HepG2 (cell line): ENCODE measurements at regions not wholly inside any gene's neighbourhood (a gene's known extent, or its start where the extent isn't known, plus 50 kb on each side); places are given as distances from the start of the nearest gene placed in this dataset.

Experiments used
- CTCF ChIP-seq: sonication (generic); formaldehyde crosslinking; IDR thresholded peaks from 2 replicates; pipeline ENCODE4 v1.5.0; 2020; ENCODE audit warnings: mild to moderate bottlenecking, missing genetic modification reagents, moderate library complexity
- HNRNPH1 ChIP-seq: fragments of 200-400 bp; formaldehyde crosslinking; optimal IDR thresholded peaks from 2 replicates; pipeline ENCODE3; 2017; ENCODE audit warnings: mild to moderate bottlenecking, low read depth, low read length
- MEIS2 ChIP-seq: sonication (generic); formaldehyde crosslinking; IDR thresholded peaks from 2 replicates; pipeline ENCODE4 v1.9.0; 2021; ENCODE audit warnings: mild to moderate bottlenecking, missing genetic modification reagents
- MTA3 ChIP-seq: sonication (generic); formaldehyde crosslinking; IDR thresholded peaks from 2 replicates; pipeline ENCODE4 v1.4.0; 2020; ENCODE audit warnings: missing genetic modification reagents
- POLR2A ChIP-seq, 2 experiments: IDR thresholded peaks; 2 replicates each; pipeline ENCODE4 v1.6.1; 2011; ENCODE audit warnings: low read depth in 2 of 2, low read length in 2 of 2, mild to moderate bottlenecking in 1 of 2, moderate library complexity in 1 of 2; ENCODE audit not compliant: insufficient read depth in 1 of 2
- POLR2AphosphoS5 ChIP-seq: IDR thresholded peaks from 2 replicates; pipeline ENCODE4 v1.6.1; 2012; ENCODE audit warnings: low read depth, low read length
- STAT6 ChIP-seq: sonication (generic); formaldehyde crosslinking; IDR thresholded peaks from 2 replicates; pipeline ENCODE4 v1.4.0; 2020; ENCODE audit warnings: missing genetic modification reagents, mild to moderate bottlenecking, borderline replicate concordance
- TBX3 ChIP-seq: fragments of 450-650 bp; IDR thresholded peaks from 2 replicates; pipeline ENCODE4 v1.6.1; 2017; ENCODE audit warnings: antibody characterized with exemption, mild to moderate bottlenecking, inconsistent platforms, borderline replicate concordance
- YY1 ChIP-seq: IDR thresholded peaks from 2 replicates; pipeline ENCODE4 v1.6.1; 2011; ENCODE audit warnings: low read length, low read depth, moderate library complexity, mild to moderate bottlenecking; ENCODE audit not compliant: insufficient read depth, insufficient replicate concordance
- ZNF292 ChIP-seq: sonication (generic); formaldehyde crosslinking; IDR thresholded peaks from 2 replicates; pipeline ENCODE4 v1.8.1; 2022; ENCODE audit warnings: mild to moderate bottlenecking, low read depth, missing genetic modification reagents, borderline replicate concordance
- ZNF674 ChIP-seq: sonication (generic); formaldehyde crosslinking; IDR thresholded peaks from 2 replicates; pipeline ENCODE4 v1.5.0; 2020; ENCODE audit warnings: low read depth, mild to moderate bottlenecking, missing genetic modification reagents
- TF ChIP-seq, protein P1 (sequence below): sonication (generic); formaldehyde crosslinking; IDR thresholded peaks from 2 replicates; pipeline ENCODE4 v1.5.0; 2020; ENCODE audit warnings: mild to moderate bottlenecking, missing genetic modification reagents

DNA sequence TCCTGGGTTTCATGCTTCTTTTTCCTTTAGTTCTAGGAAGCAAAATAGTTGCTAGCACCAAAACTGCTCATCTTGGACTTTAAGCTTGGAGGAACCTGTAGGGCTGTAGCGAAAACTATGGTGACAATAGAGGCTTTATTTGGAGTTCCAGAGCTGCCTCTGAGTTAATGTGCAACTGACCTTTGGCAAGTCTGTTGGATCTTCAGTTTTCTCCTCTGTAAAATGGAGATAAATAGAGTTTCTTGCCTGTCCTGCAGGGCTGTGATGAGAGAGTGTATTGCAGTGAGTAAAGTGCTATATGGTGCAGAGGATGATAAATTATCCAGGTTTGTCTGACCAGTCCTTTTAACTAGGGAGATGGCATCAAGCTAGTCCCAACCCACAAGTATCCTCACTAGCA lies 417.0 kb downstream of the MAN2A1 start:
- TF ChIP-seq POLR2AphosphoS5: no peak
- no peak for TF ChIP-seq YY1
- TF ChIP-seq MTA3: no peak
- TF ChIP-seq, protein P1, sequence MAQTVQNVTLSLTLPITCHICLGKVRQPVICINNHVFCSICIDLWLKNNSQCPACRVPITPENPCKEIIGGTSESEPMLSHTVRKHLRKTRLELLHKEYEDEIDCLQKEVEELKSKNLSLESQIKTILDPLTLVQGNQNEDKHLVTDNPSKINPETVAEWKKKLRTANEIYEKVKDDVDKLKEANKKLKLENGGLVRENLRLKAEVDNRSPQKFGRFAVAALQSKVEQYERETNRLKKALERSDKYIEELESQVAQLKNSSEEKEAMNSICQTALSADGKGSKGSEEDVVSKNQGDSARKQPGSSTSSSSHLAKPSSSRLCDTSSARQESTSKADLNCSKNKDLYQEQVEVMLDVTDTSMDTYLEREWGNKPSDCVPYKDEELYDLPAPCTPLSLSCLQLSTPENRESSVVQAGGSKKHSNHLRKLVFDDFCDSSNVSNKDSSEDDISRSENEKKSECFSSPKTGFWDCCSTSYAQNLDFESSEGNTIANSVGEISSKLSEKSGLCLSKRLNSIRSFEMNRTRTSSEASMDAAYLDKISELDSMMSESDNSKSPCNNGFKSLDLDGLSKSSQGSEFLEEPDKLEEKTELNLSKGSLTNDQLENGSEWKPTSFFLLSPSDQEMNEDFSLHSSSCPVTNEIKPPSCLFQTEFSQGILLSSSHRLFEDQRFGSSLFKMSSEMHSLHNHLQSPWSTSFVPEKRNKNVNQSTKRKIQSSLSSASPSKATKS (CRISPR knock-in tag): no peak
- peak; percentile 57; the same call in 1 of the 2 replicates for TF ChIP-seq ZNF292 (CRISPR knock-in tag)
- no peak for TF ChIP-seq POLR2A (IDR thresholded peaks at IDR 0.05; ENCODE audit: insufficient read depth in 1 of 2, low read depth in 2 of 2, low read length in 2 of 2)
- no peak for TF ChIP-seq CTCF (CRISPR knock-in tag)
- no peak for TF ChIP-seq ZNF674
- no peak for TF ChIP-seq TBX3
- no peak for TF ChIP-seq HNRNPH1
- no peak for TF ChIP-seq MEIS2
- no peak for TF ChIP-seq STAT6 (CRISPR knock-in tag)
